Left hindlimb (tissue), 1 donor: ENCODE measurements at regions not wholly inside any gene's neighbourhood (a gene's known extent, or its start where the extent isn't known, plus 50 kb on each side); places are given as distances from the start of the nearest gene placed in this dataset.

Experiments used
- DNase-seq: peaks from one replicate; pipeline ENCODE4 v3.0.0-alpha.2; 2018

DNA sequence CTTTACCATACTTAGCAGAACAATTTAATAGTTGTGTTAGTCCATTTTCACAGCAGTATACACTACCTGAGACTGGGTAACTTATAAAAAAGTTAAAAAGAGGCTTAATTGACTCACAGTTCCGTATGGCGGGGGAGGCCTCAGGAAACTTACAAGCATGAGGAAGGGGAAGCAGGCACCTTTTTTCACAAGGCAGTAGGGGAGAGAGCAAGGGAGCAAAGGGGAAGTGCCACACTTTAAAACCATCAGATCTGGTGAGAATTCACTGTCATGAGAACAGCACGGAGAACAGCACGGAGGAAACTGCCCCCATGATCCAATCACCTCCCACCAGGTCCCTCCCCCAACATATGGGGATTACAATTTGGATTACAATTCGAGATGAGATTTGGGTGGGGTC is 269.9 kb downstream of the MTRR start:
- no peak for DNase-seq

GRCh38 chr5:8150791-8151190 is 281.8 kb downstream of the MTRR start:
- DNase-seq = no peak

DNA sequence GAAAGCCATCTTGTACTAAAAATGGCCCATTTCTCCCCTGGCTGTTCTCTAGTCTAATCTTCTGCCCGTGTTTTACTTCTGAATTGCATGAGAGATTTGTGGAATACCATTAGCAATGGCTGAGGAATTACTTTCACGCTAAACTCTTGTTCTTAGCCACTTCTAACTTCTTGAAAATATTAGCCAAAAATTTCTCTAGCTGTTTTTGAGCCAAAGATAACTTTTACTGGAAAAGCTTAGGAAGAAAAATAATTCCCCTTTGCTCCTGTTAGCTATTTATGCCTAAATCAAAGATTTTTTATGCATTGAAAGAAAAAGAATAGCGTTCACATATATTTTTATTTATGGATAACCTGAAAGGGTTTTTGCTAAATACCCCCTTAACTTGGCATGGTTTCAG is 287.8 kb downstream of the MTRR start:
- DNase-seq = no peak

DNA sequence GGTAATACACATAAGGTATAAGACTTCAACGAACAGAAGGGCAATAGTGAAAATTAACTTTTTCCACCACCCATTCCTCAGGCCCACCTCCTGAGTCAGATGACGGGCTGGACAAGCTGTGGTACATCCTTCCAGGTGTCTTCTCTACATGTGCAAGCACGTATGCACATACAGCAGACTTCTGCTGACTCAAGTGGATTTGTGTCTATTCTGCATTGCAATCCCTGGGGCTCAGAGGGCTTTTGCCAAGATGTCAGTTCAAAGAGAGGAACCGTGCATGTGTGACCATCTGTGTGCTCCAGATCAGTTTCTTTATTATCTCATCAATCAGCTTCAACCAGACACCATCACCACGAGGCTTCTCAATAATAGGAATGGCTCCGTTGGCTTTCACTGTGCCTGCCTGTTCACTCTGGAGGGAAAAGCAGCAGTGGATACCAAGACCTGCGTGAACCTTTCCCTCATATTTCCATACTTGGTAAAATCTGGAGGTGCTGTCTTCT is 288.4 kb downstream of the MTRR start:
- no peak for DNase-seq

GRCh38 chr5:8176101-8176693 is 307.2 kb downstream of the MTRR start:
- no peak for DNase-seq

DNA sequence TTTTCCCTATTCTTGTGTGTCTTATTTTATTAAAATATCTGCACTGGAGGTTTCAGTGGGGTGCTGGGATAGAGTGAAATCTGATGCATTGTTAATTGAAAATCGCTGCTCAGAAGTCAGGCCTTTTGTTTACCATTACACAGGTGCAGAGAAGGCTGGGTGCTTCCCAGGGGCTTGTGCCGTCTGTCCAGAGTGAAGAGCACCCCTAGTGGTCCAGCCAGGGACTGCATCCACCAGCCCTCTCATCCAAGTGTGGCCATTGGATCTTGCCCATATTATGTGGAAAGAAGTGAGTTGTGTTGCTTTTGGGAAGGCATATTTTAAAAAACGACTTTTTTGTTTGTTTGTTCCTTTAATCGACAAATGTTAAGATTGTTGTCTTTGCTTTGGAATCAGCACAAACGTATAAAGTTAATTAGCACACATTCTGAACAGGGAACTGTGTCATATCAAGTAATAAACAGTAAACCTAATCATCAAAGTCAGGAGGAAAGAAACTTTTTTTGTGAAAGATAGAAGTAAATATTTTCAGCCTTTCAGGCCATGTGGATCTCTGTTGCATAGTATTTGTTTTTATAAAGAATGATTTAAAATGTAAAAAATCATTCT is 315.6 kb downstream of the MTRR start:
- DNase-seq = no peak

DNA sequence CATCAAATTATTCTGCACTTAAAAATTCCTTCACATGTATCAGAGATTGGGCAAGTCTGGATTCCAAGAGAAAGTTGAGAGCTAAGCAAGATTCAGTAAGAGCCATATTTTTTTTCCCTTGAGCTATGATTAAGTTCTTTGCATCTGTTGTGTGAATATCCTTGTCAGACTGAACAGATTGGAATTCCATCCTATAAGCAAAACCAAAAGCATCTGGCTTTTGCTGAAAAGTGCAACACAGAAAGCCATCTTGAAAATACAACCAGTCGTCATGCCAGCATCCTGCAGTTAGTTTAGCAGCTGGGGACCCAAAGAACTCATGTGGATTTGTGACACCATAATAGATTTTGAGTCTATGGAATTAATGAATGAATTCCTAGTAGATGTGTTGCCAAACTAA is 316.9 kb downstream of the MTRR start:
- DNase-seq = no peak

- DNase-seq = no peak
These were observed 320.1 kb downstream of the MTRR start for GRCh38 chr5:8188874-8189565.

- DNase-seq = no peak
These were observed 323.9 kb downstream of the MTRR start for GRCh38 chr5:8192840-8193239.

- no peak for DNase-seq
These were observed 327.1 kb downstream of the MTRR start for GRCh38 chr5:8196061-8196460.

GRCh38 chr5:8208307-8208706 is 339.4 kb downstream of the MTRR start:
- no peak for DNase-seq

DNA sequence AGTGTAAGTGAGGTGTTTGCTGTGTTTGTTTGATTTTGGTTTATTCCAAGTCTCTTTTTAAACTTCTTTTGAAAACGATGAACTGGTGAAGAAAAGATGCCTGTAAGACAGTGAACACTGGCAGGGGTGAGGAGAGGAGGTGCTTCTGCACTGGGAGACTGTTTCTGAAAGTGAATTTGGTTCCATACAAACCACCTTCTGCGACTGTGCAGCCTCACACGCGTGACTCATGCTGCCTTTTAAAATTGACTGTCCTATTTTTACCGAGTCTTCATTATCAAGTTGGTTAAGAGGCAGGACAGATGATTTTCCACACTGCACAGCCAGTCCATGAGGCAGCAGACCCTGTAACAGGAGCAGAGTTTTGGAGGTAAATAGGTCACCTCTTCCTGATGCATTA is 340.6 kb downstream of the MTRR start:
- no peak for DNase-seq

- DNase-seq = no peak
These were observed 344.8 kb downstream of the MTRR start for GRCh38 chr5:8213701-8214240.

GRCh38 chr5:8216921-8217320 is 348.0 kb downstream of the MTRR start:
- DNase-seq = no peak

DNA sequence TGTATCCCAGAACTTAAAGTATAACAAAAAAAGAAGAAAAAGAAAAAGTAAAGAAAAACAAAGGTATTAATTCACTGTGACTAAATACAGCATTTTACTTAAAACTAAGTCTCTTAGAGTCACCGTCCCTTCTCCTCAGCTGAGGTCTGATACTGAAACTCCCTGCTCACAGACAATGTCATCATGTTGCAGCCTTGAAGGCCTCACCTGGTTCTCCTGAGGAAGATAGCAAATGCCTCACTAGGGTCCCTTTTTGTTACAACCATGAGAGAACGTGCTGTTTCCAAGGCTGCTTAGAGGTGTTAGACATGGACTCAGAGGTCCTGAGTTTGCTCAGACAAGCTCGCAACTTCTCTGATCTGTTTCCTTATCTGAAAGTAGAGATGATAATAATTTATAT is 357.2 kb downstream of the MTRR start:
- no peak for DNase-seq

GRCh38 chr5:8227112-8227511 is 358.2 kb downstream of the MTRR start:
- DNase-seq = no peak

- DNase-seq = no peak
These were observed 360.6 kb downstream of the MTRR start for GRCh38 chr5:8229551-8229950.

DNA sequence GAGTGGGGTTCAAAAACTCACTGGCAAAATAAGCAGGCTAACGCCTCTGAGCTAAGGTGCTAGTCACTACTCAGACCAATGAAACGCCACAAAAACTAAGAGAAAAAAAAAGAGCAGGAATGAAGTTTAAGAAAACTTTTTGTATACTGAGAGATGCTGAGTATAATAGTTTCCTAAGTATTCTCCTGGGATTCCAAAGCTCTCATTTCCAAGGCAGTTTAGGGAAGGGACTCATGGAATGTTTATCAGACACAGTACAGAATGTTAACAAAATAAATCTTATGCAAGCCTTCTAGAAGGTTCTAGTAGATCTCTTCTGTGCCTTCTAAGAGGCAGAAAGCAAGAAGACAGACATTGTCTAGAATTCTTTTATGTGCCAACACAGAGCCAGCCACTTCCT is 361.9 kb downstream of the MTRR start:
- no peak for DNase-seq

- DNase-seq = no peak
These were observed 364.5 kb downstream of the MTRR start for GRCh38 chr5:8233479-8233878.

- no peak for DNase-seq
These were observed 365.3 kb downstream of the MTRR start for GRCh38 chr5:8234179-8234770.

GRCh38 chr5:8238080-8238479 is 369.1 kb downstream of the MTRR start:
- DNase-seq = no peak

- no peak for DNase-seq
These were observed 370.2 kb downstream of the MTRR start for GRCh38 chr5:8239198-8239597.

DNA sequence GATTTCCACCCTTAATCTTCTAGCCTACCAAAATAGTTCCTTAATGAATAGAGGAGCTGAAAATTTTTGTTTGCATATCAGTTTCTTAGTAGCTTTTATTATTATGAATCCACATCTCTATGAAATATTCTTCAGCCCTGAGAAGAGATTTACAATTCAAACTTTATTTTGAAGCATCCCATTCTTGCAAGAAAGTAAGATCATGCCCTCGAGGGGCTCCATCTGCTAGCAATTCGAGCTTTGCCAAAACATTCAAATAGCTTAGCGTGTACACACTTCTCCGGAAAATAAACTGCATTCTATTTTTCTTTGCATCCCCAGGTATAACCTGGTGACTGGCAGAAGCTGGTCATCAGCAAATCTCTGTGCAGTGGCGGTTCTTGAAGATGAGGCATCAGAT is 370.7 kb downstream of the MTRR start:
- no peak for DNase-seq

- no peak for DNase-seq
These were observed 372.1 kb downstream of the MTRR start for GRCh38 chr5:8241076-8241475.
